Astrocyte of the cerebellum (primary cell): ENCODE measurements at regions not wholly inside any gene's neighbourhood (a gene's known extent, or its start where the extent isn't known, plus 50 kb on each side); places are given as distances from the start of the nearest gene placed in this dataset.

Source experiments
- DNase-seq: peaks from one replicate; pipeline ENCODE4 v3.0.0-alpha.2; 2011; ENCODE audit warnings: low read depth
- H3K4me3 ChIP-seq: 2 replicates; pipeline ENCODE4 v1.5.1; 2011; ENCODE audit warnings: mild to moderate bottlenecking, low read depth, low read length, moderate library complexity
- in situ Hi-C: cut with HindIII; loops from 2 replicates; pipeline ENCODE4 v1.10.0; 2017; ENCODE audit warnings: low sequenced_read_pairs
- TF ChIP-seq, protein P1 (sequence below): IDR thresholded peaks from 2 replicates; pipeline ENCODE4 v1.5.1; 2012; ENCODE audit warnings: low read length, low read depth, moderate library complexity, mild to moderate bottlenecking; ENCODE audit errors: missing control alignments

DNA sequence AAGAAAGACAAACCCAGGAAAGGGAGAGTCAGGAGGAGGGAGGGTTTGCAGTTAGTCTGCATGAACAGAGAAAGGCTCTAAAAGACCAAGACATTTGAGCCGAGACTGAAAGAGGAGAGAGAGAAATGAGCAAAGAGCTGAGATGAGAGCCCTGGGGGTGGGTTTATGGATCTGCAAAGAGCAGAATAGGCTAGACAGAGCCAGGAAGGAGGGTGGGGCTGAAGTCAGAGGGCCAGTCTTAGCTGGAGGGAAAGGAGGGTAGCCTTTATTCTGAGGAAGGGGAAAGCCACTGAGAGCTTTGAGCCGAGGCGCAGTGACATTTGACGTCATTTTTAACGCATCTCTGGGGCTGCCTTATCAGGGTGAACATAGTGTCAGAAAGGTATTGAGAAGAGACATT, 85.7 kb upstream of the CDH13 start:
- no peak overlapping the region for H3K4me3 ChIP-seq
- TF ChIP-seq, protein P1, sequence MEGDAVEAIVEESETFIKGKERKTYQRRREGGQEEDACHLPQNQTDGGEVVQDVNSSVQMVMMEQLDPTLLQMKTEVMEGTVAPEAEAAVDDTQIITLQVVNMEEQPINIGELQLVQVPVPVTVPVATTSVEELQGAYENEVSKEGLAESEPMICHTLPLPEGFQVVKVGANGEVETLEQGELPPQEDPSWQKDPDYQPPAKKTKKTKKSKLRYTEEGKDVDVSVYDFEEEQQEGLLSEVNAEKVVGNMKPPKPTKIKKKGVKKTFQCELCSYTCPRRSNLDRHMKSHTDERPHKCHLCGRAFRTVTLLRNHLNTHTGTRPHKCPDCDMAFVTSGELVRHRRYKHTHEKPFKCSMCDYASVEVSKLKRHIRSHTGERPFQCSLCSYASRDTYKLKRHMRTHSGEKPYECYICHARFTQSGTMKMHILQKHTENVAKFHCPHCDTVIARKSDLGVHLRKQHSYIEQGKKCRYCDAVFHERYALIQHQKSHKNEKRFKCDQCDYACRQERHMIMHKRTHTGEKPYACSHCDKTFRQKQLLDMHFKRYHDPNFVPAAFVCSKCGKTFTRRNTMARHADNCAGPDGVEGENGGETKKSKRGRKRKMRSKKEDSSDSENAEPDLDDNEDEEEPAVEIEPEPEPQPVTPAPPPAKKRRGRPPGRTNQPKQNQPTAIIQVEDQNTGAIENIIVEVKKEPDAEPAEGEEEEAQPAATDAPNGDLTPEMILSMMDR: no peak
- in situ Hi-C loops: no loop called here
- no peak for DNase-seq

DNA sequence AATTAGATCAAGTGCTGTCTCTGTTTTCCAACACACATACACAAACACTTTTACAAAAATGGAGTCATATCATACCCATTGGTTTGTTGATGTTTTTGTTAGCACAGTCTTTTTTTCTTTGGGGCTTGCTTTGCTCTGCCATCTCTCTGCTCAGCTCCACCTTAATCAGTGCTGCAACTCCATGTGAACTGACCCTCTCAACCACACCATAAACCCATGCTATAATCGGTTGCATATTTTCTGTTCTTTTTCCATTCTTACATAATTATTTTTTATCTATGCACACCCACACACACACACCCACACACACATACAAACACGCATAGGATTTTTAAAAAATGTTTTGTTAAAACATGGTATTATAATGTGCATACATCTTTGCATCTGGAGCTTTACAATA, 91.0 kb upstream of the CDH13 start:
- in situ Hi-C loops: no loop called here
- no peak for DNase-seq
- H3K4me3 ChIP-seq: no peak overlapping the region
- TF ChIP-seq, protein P1: no peak

- in situ Hi-C loops: no loop called here
- TF ChIP-seq, protein P1: no peak
These were observed 91.5 kb upstream of the CDH13 start for GRCh38 chr16:82535262-82535661.

DNA sequence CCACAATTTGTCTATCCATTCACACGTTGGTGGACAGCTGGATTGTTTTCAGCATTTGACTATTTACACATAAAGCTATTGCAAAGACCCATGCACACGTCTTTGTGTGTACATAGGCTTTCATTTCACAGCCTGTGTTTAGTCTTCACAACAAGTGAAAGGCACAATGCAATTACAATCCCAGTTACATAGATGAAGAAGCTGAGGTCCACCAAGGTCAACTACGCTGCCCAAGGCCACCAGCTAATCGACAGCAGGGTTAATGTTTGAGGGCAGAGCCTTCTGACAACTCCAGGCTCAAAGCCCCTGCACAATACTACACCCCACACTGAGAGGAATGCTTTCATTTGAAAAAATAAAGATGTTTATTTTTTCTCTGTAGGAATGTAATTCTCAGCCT, 93.6 kb upstream of the CDH13 start:
- TF ChIP-seq, protein P1: no peak
- no peak for DNase-seq
- in situ Hi-C loops: no loop called here
- H3K4me3 ChIP-seq: no peak overlapping the region

More at GRCh38 chr16:82535262-82535661, 91.5 kb upstream of the CDH13 start:
- H3K4me3 ChIP-seq: no peak overlapping the region
- DNase-seq: no peak

DNA sequence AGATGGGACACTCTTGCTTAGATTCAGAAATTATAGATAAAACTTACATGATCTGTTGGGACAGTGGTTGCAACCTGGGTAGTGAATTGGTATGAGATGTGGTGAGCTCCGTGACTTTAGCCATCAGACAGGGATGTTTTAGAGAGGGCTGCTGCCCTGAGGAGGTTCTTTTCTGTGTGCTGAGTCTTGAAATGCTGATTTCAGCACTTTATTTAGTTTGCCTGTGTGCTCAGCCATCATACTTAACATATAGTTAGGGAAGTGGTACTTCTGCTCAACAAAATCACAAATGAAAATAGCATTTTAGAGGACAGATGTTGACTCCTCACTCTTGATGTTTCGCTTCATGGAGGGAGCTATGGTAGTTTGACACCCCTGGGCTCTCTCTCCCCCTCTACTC, 95.9 kb upstream of the CDH13 start:
- TF ChIP-seq, protein P1: no peak
- DNase-seq: no peak
- in situ Hi-C loops: no loop called here
- H3K4me3 ChIP-seq: no peak overlapping the region

- DNase-seq: no peak
- in situ Hi-C loops: no loop called here
- H3K4me3 ChIP-seq: no peak overlapping the region
- TF ChIP-seq, protein P1: no peak
These were observed 99.7 kb upstream of the CDH13 start for GRCh38 chr16:82527101-82527500.

DNA sequence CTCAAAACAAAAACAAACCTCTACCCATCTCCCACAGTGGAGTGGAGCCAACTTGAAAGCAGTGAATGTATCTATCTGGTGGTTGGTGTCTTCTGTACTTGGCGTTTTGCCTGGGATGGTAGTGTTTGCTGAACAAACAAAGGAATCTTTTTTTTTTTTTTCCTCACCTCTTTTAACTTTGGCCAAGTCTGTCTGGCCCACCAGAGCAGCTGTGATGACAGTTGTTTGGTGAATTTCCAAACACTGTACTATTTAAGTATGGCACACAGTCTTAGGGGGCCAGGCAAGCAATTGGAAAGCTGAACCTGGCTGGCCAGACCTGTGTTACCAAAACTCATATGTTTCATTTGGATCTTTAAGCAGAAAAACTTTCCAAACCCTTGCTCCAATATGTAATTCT, 101.8 kb upstream of the CDH13 start:
- in situ Hi-C loops: no loop called here
- no peak overlapping the region for H3K4me3 ChIP-seq
- no peak for DNase-seq
- TF ChIP-seq, protein P1: no peak
